WTC11 (cell line): ENCODE measurements at regions not wholly inside any gene's neighbourhood (a gene's known extent, or its start where the extent isn't known, plus 50 kb on each side); places are given as distances from the start of the nearest gene placed in this dataset.

ENCODE experiments used
- ATAC-seq: fragments of 200-7000 bp; cut with Tn5 transposase; 2 replicates; pipeline ENCODE4 v1.10.0; 2021; ENCODE audit warnings: mild to moderate bottlenecking, moderate library complexity
- CTCF ChIA-PET: fragments of 300-600 bp; sonication (Branson Sonifier 250); formaldehyde crosslinking; loops from one replicate; lab custom pipeline; 2021; ENCODE audit warnings: antibody characterized with exemption; lab: Charles Lee
- POLR2A ChIA-PET: fragments of 350-600 bp; sonication (Branson Sonifier 250); formaldehyde crosslinking; loops from one replicate; lab custom pipeline; 2021; ENCODE audit warnings: antibody characterized with exemption; lab: Charles Lee
- DNase-seq: peaks from one replicate; pipeline ENCODE4 v3.0.0; 2021; ENCODE audit warnings: low spot score
- H3K27ac Mint-ChIP-seq: 2 replicates; pipeline ENCODE4 v1.8.0; 2021; ENCODE audit warnings: mixed read lengths
- H3K27me3 Mint-ChIP-seq: 2 replicates; pipeline ENCODE4 v1.8.0; 2021; ENCODE audit warnings: low read depth, mild to moderate bottlenecking, moderate library complexity, mixed read lengths
- H3K36me3 Mint-ChIP-seq: 2 replicates; pipeline ENCODE4 v1.8.0; 2021; ENCODE audit warnings: mixed read lengths
- H3K4me1 Mint-ChIP-seq: 2 replicates; pipeline ENCODE4 v1.8.0; 2022; ENCODE audit warnings: mixed read lengths
- H3K4me3 Mint-ChIP-seq: 2 replicates; pipeline ENCODE4 v1.8.0; 2021; ENCODE audit warnings: mild to moderate bottlenecking, moderate library complexity, mixed read lengths
- H3K9me3 Mint-ChIP-seq: 2 replicates; pipeline ENCODE4 v1.8.0; 2021; ENCODE audit warnings: mixed read lengths
- CREB1 ChIP-seq: sonication (generic); formaldehyde crosslinking; IDR thresholded peaks from 2 replicates; pipeline ENCODE4 v1.8.0; 2023; ENCODE audit warnings: mild to moderate bottlenecking, missing genetic modification reagents
- CREM ChIP-seq: sonication (generic); formaldehyde crosslinking; IDR thresholded peaks from 2 replicates; pipeline ENCODE4 v1.8.1; 2022; ENCODE audit warnings: mild to moderate bottlenecking, missing genetic modification reagents, moderate library complexity
- FOXJ3 ChIP-seq: sonication (generic); formaldehyde crosslinking; IDR thresholded peaks from 2 replicates; pipeline ENCODE4 v1.9.0; 2021; ENCODE audit warnings: missing genetic modification reagents, mild to moderate bottlenecking, borderline replicate concordance
- FOXP1 ChIP-seq: sonication (generic); formaldehyde crosslinking; IDR thresholded peaks from 2 replicates; pipeline ENCODE4 v1.8.0; 2022; ENCODE audit warnings: missing genetic modification reagents, mild to moderate bottlenecking, moderate library complexity, borderline replicate concordance
- GRHL2 ChIP-seq: fragments of 250-450 bp; sonication (Bioruptor Pico); IDR thresholded peaks from 2 replicates; pipeline ENCODE4 v1.8.0; 2022; ENCODE audit warnings: mild to moderate bottlenecking, moderate library complexity; ENCODE audit not compliant: insufficient replicate concordance, severe bottlenecking
- IRF2 ChIP-seq: sonication (generic); formaldehyde crosslinking; IDR thresholded peaks from 2 replicates; pipeline ENCODE4 v1.8.0; 2022; ENCODE audit warnings: low read depth, missing genetic modification reagents, borderline replicate concordance
- JUN ChIP-seq: sonication (generic); formaldehyde crosslinking; IDR thresholded peaks from 2 replicates; pipeline ENCODE4 v1.8.0; 2023; ENCODE audit warnings: mild to moderate bottlenecking, missing genetic modification reagents
- KAT7 ChIP-seq: sonication (generic); formaldehyde crosslinking; IDR thresholded peaks from 2 replicates; pipeline ENCODE4 v1.8.1; 2023; ENCODE audit warnings: missing genetic modification reagents, mild to moderate bottlenecking, borderline replicate concordance
- NR1H2 ChIP-seq: sonication (generic); formaldehyde crosslinking; IDR thresholded peaks from 2 replicates; pipeline ENCODE4 v1.9.0; 2021; ENCODE audit warnings: mild to moderate bottlenecking, moderate library complexity, missing genetic modification reagents
- OVOL2 ChIP-seq: fragments of 250-450 bp; sonication (Bioruptor Pico); IDR thresholded peaks from 2 replicates; pipeline ENCODE4 v1.9.0; 2021; ENCODE audit warnings: mild to moderate bottlenecking, borderline replicate concordance
- SMAD3 ChIP-seq: sonication (generic); formaldehyde crosslinking; IDR thresholded peaks from 2 replicates; pipeline ENCODE4 v1.8.0; 2022; ENCODE audit warnings: missing genetic modification reagents, mild to moderate bottlenecking, borderline replicate concordance
- SP1 ChIP-seq: sonication (generic); formaldehyde crosslinking; conservative IDR thresholded peaks from 2 replicates; pipeline ENCODE4 v1.8.1; 2022; ENCODE audit warnings: missing genetic modification reagents
- TEAD4 ChIP-seq: sonication (generic); formaldehyde crosslinking; IDR thresholded peaks from 2 replicates; pipeline ENCODE4 v1.8.0; 2022; ENCODE audit warnings: mild to moderate bottlenecking, missing genetic modification reagents
- ZNF138 ChIP-seq: sonication (generic); formaldehyde crosslinking; conservative IDR thresholded peaks from 2 replicates; pipeline ENCODE4 v1.8.1; 2022; ENCODE audit warnings: mild to moderate bottlenecking, moderate library complexity, missing genetic modification reagents
- ZNF423 ChIP-seq: fragments of 250-450 bp; sonication (Bioruptor Pico); IDR thresholded peaks from 2 replicates; pipeline ENCODE4 v2.1.2; 2022; ENCODE audit warnings: mild to moderate bottlenecking, moderate library complexity
- TF ChIP-seq, protein P1 (sequence below): fragments of 250-450 bp; sonication (Bioruptor Pico); IDR thresholded peaks from 2 replicates; pipeline ENCODE4 v1.9.0; 2021; ENCODE audit warnings: moderate library complexity, mild to moderate bottlenecking, inconsistent platforms, borderline replicate concordance
- TF ChIP-seq, protein P2 (sequence below): sonication (generic); formaldehyde crosslinking; IDR thresholded peaks from 2 replicates; pipeline ENCODE4 v1.8.1; 2023; ENCODE audit warnings: mild to moderate bottlenecking, missing genetic modification reagents, moderate library complexity
- TF ChIP-seq, protein P3 (sequence below): fragments of 250-450 bp; sonication (Bioruptor Pico); IDR thresholded peaks from 2 replicates; pipeline ENCODE4 v2.1.2; 2022; ENCODE audit warnings: mild to moderate bottlenecking, moderate library complexity
- TF ChIP-seq, protein P4 (sequence below): sonication (generic); formaldehyde crosslinking; IDR thresholded peaks from 2 replicates; pipeline ENCODE4 v1.8.1; 2023; ENCODE audit warnings: mild to moderate bottlenecking, moderate library complexity, missing genetic modification reagents
- TF ChIP-seq, protein P5 (sequence below): fragments of 250-450 bp; sonication (Bioruptor Pico); IDR thresholded peaks from 2 replicates; pipeline ENCODE4 v1.9.0; 2021; ENCODE audit warnings: mild to moderate bottlenecking
- TF ChIP-seq, protein P6 (sequence below): fragments of 250-450 bp; sonication (Bioruptor Pico); IDR thresholded peaks from 2 replicates; pipeline ENCODE4 v1.9.0; 2021; ENCODE audit warnings: mild to moderate bottlenecking, borderline replicate concordance
- TF ChIP-seq, protein P7 (sequence below): sonication (generic); formaldehyde crosslinking; IDR thresholded peaks from 2 replicates; pipeline ENCODE4 v1.8.1; 2023; ENCODE audit warnings: mild to moderate bottlenecking, missing genetic modification reagents

DNA sequence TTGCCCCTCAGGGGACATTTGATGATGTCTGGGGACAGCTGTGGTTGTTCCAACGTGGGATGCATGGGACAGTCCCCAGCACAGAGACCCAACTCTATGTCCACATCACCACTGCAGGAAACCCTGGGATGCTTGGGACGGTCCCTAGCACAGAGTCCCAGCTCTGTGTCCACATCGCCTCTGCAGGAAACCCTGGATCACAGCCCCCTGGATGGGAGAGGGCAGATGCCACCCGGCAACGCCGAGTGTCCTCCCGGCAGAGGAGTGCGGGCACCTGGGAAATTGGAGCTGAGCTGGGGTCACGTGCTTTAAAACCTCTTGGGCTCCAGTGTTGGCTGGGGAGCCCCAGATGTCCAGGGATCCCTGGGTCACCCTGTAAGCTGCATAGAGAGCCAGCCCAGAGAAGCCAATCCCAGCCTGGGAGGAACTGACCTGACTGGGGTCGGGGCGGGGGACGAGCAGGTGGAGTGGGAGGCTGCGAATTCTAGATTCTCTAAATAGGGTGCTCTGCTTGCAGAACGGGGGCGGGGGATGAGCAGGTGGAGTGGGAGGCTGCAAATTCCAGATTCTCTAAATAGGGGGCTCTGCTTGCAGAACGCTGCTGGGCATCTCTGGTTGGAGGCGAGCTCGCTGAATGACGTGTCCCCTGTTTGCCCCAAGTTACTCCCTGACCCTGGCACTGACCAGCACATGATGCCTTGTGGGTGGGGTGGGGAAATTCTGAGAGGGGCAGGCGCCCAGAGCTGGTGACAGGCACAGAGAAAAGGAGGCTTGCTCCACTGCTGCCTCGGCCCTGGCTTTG, 1197.8 kb downstream of the BRD1 start (continued):
- TF ChIP-seq CREB1 (CRISPR knock-in tag) = no peak
- TF ChIP-seq, protein P1, sequence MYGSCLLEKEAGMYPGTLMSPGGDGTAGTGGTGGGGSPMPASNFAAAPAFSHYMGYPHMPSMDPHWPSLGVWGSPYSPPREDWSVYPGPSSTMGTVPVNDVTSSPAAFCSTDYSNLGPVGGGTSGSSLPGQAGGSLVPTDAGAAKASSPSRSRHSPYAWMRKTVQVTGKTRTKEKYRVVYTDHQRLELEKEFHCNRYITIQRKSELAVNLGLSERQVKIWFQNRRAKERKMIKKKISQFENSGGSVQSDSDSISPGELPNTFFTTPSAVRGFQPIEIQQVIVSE = no peak
- TF ChIP-seq, protein P2, sequence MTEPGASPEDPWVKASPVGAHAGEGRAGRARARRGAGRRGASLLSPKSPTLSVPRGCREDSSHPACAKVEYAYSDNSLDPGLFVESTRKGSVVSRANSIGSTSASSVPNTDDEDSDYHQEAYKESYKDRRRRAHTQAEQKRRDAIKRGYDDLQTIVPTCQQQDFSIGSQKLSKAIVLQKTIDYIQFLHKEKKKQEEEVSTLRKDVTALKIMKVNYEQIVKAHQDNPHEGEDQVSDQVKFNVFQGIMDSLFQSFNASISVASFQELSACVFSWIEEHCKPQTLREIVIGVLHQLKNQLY = no peak
- no peak for TF ChIP-seq NR1H2
- no peak for TF ChIP-seq FOXP1
- no peak for TF ChIP-seq TEAD4 (CRISPR knock-in tag)
- TF ChIP-seq, protein P3, sequence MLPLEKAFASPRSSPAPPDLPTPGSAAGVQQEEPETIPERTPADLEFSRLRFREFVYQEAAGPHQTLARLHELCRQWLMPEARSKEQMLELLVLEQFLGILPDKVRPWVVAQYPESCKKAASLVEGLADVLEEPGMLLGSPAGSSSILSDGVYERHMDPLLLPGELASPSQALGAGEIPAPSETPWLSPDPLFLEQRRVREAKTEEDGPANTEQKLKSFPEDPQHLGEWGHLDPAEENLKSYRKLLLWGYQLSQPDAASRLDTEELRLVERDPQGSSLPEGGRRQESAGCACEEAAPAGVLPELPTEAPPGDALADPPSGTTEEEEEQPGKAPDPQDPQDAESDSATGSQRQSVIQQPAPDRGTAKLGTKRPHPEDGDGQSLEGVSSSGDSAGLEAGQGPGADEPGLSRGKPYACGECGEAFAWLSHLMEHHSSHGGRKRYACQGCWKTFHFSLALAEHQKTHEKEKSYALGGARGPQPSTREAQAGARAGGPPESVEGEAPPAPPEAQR (CRISPR knock-in tag) = no peak
- no peak for TF ChIP-seq SP1

DNA sequence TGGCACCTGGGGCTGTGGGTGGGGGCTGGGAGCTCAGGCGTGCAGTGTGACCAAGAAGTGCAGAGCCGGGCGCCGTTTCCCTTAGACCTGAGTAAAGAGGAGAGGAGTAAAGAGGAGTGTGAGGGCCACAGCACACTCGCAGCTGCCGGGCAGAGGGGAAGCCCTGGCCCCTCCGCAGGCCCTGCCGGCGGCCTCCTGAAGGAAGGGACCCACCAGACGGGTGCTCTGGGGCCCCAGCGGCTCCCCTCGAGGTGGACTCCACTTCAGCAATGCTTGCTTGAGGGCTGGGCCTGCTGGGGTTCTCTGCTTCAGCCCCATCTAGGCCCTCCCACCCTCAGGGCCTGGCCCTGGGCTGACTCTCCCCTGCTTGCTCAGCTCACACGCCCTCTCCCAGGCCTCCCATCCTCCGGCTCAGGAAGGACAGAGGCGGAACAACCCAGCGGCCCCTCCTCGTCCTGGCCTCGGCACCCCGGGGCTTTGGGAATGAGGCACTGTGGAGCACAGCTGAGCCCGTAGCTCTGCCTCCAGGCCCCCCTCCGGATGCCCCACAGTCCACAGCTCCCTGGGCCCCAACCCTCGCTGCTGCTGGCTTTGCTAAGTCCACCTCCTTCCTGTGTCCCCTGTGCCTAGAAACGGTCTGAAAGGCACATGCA, 1198.7 kb downstream of the BRD1 start:
- ChIA-PET CTCF (interaction anchor here (0.6 to 1.1 kb wide), 3 partner anchors 28 to 74 kb away, joined by 3 read pairs; no protein-coding TSS in a partner anchor), POLR2A (interaction anchor here (1.2 kb wide), 1 partner anchor 145 kb away, joined by 3 read pairs; no protein-coding TSS in a partner anchor)
- Mint-ChIP-seq H3K4me3 (no peak overlapping the region), H3K4me1 (peaks cover 30% of the 10 kb centered on the region), H3K27ac (peak overlapping the region; percentile 63; the same call in 1 of the 2 replicates), H3K36me3 (no peaks in the 10 kb centered on the region), H3K9me3 (no peaks in the 10 kb centered on the region), H3K27me3 (no peaks in the 10 kb centered on the region)
- DNase-seq (peak; percentile 65), ATAC-seq (peak; percentile 82)
- TF ChIP-seq CREM (CRISPR knock-in tag) (no peak), GRHL2 (CRISPR knock-in tag) (no peak), ZNF423 (peak; percentile 87), ZNF138 (CRISPR knock-in tag) (0 out of 2 replicates have a peak, but pooled peaks have one; percentile 15), FOXJ3 (CRISPR knock-in tag) (no peak)

DNA sequence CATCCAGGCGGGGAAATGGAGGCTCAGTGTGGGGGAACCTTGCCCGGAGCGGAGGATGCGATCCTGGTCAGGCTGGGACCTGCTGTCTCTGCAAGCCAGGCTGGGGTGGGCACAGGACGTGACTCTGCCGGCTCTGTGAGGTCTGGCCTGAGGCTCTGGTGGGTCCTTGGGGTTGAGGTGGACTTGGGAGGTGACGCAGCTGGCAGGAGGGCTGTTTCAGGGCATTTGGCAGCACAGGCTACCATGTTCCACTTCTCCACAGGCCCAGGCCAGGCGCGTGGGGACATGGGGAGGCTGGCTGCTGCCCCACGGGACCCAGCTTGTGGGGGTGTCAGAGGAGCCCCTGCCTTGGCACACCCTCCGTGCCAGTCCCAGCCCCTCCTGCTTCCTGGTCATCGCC, 1199.7 kb downstream of the BRD1 start:
- CTCF ChIA-PET = no interaction called here
- Mint-ChIP-seq H3K4me1 (peaks cover 30% of the 10 kb centered on the region), H3K9me3 (no peaks in the 10 kb centered on the region), H3K4me3 (no peak overlapping the region), H3K27ac (no peak overlapping the region), H3K36me3 (no peaks in the 10 kb centered on the region), H3K27me3 (no peaks in the 10 kb centered on the region)
- POLR2A ChIA-PET = no interaction called here
- DNase-seq (no peak), ATAC-seq (no peak)
- TF ChIP-seq, protein P4, sequence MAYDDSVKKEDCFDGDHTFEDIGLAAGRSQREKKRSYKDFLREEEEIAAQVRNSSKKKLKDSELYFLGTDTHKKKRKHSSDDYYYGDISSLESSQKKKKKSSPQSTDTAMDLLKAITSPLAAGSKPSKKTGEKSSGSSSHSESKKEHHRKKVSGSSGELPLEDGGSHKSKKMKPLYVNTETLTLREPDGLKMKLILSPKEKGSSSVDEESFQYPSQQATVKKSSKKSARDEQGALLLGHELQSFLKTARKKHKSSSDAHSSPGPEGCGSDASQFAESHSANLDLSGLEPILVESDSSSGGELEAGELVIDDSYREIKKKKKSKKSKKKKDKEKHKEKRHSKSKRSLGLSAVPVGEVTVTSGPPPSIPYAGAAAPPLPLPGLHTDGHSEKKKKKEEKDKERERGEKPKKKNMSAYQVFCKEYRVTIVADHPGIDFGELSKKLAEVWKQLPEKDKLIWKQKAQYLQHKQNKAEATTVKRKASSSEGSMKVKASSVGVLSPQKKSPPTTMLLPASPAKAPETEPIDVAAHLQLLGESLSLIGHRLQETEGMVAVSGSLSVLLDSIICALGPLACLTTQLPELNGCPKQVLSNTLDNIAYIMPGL (CRISPR knock-in tag) = no peak
- TF ChIP-seq, protein P5, sequence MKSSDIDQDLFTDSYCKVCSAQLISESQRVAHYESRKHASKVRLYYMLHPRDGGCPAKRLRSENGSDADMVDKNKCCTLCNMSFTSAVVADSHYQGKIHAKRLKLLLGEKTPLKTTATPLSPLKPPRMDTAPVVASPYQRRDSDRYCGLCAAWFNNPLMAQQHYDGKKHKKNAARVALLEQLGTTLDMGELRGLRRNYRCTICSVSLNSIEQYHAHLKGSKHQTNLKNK (CRISPR knock-in tag) = no peak
- no peak for TF ChIP-seq FOXP1
- TF ChIP-seq OVOL2 (CRISPR knock-in tag) = no peak
- TF ChIP-seq ZNF423 = no peak
- TF ChIP-seq, protein P6, sequence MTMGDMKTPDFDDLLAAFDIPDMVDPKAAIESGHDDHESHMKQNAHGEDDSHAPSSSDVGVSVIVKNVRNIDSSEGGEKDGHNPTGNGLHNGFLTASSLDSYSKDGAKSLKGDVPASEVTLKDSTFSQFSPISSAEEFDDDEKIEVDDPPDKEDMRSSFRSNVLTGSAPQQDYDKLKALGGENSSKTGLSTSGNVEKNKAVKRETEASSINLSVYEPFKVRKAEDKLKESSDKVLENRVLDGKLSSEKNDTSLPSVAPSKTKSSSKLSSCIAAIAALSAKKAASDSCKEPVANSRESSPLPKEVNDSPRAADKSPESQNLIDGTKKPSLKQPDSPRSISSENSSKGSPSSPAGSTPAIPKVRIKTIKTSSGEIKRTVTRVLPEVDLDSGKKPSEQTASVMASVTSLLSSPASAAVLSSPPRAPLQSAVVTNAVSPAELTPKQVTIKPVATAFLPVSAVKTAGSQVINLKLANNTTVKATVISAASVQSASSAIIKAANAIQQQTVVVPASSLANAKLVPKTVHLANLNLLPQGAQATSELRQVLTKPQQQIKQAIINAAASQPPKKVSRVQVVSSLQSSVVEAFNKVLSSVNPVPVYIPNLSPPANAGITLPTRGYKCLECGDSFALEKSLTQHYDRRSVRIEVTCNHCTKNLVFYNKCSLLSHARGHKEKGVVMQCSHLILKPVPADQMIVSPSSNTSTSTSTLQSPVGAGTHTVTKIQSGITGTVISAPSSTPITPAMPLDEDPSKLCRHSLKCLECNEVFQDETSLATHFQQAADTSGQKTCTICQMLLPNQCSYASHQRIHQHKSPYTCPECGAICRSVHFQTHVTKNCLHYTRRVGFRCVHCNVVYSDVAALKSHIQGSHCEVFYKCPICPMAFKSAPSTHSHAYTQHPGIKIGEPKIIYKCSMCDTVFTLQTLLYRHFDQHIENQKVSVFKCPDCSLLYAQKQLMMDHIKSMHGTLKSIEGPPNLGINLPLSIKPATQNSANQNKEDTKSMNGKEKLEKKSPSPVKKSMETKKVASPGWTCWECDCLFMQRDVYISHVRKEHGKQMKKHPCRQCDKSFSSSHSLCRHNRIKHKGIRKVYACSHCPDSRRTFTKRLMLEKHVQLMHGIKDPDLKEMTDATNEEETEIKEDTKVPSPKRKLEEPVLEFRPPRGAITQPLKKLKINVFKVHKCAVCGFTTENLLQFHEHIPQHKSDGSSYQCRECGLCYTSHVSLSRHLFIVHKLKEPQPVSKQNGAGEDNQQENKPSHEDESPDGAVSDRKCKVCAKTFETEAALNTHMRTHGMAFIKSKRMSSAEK (CRISPR knock-in tag) = no peak
- no peak for TF ChIP-seq KAT7
- TF ChIP-seq, protein P7, sequence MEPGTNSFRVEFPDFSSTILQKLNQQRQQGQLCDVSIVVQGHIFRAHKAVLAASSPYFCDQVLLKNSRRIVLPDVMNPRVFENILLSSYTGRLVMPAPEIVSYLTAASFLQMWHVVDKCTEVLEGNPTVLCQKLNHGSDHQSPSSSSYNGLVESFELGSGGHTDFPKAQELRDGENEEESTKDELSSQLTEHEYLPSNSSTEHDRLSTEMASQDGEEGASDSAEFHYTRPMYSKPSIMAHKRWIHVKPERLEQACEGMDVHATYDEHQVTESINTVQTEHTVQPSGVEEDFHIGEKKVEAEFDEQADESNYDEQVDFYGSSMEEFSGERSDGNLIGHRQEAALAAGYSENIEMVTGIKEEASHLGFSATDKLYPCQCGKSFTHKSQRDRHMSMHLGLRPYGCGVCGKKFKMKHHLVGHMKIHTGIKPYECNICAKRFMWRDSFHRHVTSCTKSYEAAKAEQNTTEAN = no peak
- TF ChIP-seq SMAD3 (CRISPR knock-in tag) = no peak
- TF ChIP-seq IRF2 (CRISPR knock-in tag) = no peak
- TF ChIP-seq JUN (CRISPR knock-in tag) = no peak
